GM19455 (cell line): ENCODE measurements at regions not wholly inside any gene's neighbourhood (a gene's known extent, or its start where the extent isn't known, plus 50 kb on each side); places are given as distances from the start of the nearest gene placed in this dataset.
"Not testable (repeated sequence)": the region's sequence is repeated elsewhere in the genome, so short reads cannot be mapped to it uniquely, and the experiment has no call there.

Source experiments
- ATAC-seq: cut with Tn5 transposase; IDR thresholded peaks from one replicate; pipeline ENCODE4 v1.9.1; 2021; ENCODE audit not compliant: unreplicated experiment

GRCh38 chr7:94104301-94104700 lies 100.1 kb upstream of the BET1 start:
- ATAC-seq: no peak

- no peak for ATAC-seq
Measured at GRCh38 chr7:94109556-94109955, 105.4 kb upstream of the BET1 start.

DNA sequence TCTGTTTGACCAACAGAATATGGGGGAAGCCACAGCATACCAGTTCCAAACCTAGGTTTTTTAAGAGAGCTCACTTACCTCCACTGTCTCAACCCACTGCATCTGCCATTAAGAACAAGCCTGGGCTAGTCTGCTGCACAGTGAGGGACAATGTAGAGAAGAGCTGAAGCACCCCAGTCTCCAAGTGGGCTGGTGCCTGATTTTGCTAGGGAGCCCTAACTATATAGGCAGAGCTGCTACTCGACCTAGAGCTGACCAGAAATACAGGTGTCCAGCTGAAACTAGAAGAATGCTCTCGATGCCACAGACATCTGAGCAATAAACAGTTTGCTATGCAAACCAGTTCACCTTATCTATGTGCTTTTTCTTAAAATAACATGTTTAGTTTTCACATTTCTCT lies 106.9 kb upstream of the BET1 start:
- ATAC-seq: no peak

DNA sequence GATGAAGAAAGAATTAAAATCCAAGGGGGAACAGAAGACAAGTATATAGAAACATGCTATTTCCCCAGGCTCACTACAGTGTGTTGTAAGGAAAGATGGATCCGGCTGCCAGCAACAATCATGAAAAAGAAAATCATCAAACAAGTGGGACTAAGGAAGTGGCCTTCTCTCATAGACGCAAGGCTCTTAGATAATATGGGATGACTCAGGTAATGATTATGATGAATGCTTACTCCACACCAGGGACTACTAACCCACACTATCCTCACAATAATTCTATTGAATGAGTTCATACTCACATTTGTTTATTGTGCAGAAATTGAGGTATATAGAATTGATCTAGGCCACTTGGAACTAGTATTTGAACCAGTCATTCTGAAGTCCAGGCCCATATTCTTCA lies 111.2 kb upstream of the BET1 start:
- ATAC-seq: no peak

GRCh38 chr7:94123136-94123535 lies 119.0 kb upstream of the BET1 start:
- no peak for ATAC-seq

- no peak for ATAC-seq
Measured at GRCh38 chr7:94127026-94127425, 122.9 kb upstream of the BET1 start.

DNA sequence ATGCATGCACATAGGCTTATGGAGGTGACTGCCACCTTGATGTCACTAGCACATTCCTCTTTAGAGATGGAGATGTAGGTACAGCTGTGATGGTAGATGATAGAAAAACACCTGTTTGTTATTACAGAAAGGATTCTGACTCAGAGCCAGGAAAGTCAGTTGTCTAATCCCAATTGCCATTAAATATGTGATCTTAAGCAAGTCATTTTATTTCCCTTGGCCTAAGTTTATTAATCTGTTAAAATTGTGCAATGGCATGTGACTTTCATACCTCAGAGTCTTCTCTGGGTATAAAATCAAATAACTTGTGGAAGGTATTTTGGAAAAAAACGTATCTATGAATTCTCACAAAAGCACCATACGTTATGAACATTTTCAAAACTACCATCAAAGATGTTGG lies 123.9 kb upstream of the BET1 start:
- ATAC-seq: no peak

- no peak for ATAC-seq
Measured at GRCh38 chr7:94129443-94130140, 125.4 kb upstream of the BET1 start.

GRCh38 chr7:94130716-94131115 lies 126.6 kb upstream of the BET1 start:
- ATAC-seq: no peak

- ATAC-seq: peak; percentile 70
Measured at GRCh38 chr7:94133460-94133859, 129.3 kb upstream of the BET1 start.

GRCh38 chr7:94135180-94135579 lies 131.0 kb upstream of the BET1 start:
- ATAC-seq: no peak

DNA sequence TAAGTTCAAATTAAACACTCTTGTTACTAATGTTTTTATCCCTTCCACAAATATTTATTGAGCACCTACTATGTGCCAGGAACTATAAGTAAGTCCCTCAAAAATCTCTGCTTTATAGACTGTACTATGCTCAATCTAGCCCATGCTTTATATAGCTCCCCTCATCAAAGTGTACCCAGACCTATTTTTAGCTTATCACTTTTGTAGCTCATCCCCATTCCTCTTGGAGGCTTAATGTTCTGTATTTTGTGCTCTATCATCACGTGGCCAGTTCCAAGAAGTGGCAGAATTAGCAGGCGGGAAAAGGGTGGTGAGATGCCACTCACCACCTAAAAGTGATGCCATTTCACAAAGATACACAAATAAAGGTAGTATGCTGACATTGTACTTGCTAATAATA lies 138.1 kb upstream of the BET1 start:
- ATAC-seq: no peak

DNA sequence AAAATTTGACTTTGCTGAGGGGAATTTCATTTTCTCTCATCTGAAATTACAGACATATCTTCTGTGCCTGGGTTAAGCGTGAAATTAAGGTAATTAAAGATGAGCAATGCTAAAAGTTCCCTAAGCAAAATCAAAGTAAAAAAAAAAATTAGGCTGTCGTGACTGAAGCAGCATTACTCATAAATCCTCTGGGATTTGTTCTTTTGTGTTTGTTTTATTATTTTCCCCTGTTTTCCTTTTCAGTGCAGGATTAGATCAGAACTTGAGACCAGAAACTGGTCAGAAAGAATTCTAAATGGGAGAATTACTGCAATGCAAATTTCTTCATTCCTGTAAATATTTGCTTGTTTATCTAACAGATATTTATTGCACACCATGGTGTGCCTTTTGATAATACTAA lies 141.4 kb upstream of the BET1 start:
- no peak for ATAC-seq

DNA sequence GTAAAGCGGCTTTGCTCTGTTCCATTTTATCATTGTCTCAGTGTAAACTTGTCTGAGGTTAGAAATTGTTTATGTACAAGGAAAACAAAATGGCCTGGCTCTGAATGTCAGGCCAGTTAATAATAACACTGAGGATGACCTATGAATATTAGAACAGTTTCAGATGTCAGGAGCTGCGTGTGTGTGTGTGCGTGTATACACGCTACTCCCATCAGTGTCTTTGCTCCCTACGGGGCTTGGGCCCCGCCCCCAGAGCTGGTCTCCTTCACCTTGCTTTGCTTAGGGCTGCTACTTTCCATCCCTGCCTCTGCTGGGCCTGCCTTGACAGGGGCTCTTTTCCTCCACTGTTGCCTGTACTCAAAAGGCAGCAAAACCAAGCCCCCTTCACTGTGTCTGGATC lies 142.3 kb upstream of the BET1 start:
- ATAC-seq: no peak

- ATAC-seq: no peak
Measured at GRCh38 chr7:94149789-94150545, 145.8 kb upstream of the BET1 start.

DNA sequence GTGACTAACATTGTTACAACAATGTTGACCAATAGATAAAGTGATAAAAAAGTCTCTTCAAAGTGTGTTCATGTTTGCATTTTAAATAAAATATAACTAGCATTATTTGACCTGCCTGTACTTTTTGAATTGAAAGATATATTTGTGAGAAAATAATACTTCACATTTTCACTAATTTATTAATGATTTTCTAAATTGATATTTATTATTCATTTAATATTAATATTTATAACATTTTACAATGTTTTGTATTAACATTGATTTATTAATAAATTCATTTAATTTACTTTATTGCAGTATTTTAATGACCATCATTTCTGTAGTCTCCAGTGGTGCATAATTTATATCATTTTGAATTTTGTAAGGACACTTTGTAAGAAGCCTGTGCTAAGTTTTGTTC lies 150.0 kb upstream of the BET1 start:
- ATAC-seq: no peak

DNA sequence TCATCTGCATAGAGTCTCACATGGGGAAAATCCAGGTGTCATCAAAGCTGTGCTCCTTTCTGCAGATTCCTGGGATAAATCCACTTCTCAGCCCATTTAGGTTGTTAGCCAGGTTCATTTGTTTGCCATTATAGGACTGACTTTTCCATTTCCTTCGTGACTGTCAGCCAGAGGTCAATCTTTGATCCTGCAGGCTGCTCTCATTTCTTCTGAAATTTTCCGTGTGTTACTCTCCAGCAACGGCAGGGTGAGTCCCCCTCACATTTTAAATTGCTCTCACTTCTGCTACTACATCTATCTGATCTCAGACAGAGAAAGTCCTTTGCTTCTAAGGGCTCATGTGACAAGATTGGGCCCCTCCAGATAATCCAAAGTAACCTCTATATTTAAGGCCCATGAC lies 150.7 kb upstream of the BET1 start:
- ATAC-seq: no peak

- not testable (repeated sequence) for ATAC-seq
Measured at GRCh38 chr7:94157659-94158306, 153.6 kb upstream of the BET1 start.

- ATAC-seq: peak; percentile 99
Measured at GRCh38 chr7:94160719-94161435, 156.7 kb upstream of the BET1 start.

DNA sequence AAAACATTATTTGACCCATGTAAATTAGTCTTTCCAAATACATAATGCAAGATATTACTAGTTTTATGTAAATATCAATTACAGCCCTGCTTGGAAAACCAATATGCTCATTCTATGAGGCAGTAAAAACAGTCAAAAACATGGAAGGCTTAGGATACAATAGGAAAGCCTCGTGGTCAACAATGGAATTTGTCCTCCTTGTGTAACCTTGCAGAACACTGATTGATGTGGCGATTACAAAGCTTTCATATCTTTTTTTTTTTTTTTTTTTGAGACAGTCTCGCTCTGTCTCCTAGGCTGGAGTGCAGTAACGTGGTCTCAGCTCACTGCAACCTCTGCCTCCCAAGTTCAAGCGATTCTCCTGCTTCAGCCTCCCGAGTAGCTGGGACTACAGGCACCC lies 157.3 kb upstream of the BET1 start:
- ATAC-seq: no peak

DNA sequence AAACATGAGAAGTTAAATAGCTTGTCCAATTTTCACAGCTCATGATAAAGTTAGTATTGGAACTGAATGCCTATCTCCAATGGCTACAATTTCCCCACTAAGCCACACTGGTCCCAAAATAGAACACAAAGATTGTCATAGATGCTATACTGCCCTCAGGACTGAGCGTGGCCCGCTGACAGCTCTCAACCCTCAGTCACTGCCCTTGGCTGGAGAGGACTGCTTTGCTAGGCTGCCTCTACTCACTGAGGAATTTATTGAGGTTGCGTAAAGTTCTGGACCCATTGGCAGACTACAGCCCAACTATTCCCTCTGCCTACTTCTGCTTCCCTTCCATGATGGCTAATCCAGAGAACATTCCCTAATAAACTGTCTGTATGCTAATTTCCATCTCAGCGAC lies 165.5 kb upstream of the BET1 start:
- no peak for ATAC-seq

DNA sequence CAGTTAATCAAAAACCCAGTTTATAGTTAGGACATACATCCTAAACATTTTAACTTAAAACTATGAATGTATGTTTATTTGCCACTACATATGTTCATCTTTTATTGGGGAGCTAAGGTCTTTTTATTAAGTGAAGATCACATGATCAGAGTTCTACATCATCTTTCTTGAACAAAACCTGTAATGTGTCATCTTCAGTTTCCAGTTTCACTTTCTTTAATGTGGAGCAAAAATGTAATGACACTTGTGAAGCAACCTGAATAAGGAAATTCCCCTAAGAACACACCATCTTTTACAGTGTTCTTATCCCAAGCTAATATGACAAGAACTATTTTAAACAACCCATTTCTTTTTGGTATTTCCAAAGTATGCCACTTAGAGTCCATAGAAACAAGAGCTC lies 166.7 kb upstream of the BET1 start:
- ATAC-seq: peak; percentile 62
